ENCODE measurements at regions not wholly inside any gene's neighbourhood (a gene's known extent, or its start where the extent isn't known, plus 50 kb on each side); places are given as distances from the start of the nearest gene placed in this dataset.

DNA sequence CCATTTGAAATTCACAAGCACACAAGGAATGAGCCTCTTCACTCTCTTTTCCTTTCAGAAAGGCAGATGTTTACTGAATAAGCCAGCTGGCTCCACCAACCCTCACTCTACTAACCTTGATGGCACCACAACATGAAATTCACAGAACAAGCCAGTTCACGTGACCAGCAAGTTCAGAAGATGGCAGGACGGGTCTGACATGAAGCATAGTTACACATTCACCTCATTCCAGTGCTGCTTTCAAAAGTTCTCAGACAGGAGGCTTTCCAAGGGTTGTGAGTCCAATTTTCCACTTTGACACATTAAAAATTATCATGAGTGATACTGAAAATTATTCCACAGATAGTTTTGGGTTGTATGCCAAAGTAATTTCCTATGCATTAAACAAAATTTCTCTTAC lies 74.2 kb upstream of the MBOAT2 start:
- no peak for TF ChIP-seq POLR2AphosphoS5 (IDR thresholded peaks at IDR 0.05; ENCODE audit: low read depth, low read length)
- TF ChIP-seq, protein P1, sequence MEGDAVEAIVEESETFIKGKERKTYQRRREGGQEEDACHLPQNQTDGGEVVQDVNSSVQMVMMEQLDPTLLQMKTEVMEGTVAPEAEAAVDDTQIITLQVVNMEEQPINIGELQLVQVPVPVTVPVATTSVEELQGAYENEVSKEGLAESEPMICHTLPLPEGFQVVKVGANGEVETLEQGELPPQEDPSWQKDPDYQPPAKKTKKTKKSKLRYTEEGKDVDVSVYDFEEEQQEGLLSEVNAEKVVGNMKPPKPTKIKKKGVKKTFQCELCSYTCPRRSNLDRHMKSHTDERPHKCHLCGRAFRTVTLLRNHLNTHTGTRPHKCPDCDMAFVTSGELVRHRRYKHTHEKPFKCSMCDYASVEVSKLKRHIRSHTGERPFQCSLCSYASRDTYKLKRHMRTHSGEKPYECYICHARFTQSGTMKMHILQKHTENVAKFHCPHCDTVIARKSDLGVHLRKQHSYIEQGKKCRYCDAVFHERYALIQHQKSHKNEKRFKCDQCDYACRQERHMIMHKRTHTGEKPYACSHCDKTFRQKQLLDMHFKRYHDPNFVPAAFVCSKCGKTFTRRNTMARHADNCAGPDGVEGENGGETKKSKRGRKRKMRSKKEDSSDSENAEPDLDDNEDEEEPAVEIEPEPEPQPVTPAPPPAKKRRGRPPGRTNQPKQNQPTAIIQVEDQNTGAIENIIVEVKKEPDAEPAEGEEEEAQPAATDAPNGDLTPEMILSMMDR (IDR thresholded peaks at IDR 0.05), result no peak
- TF ChIP-seq TCF7L2 (IDR thresholded peaks at IDR 0.05; ENCODE audit: low read depth, low read length), result no peak
